ENCODE measurements at regions not wholly inside any gene's neighbourhood (a gene's known extent, or its start where the extent isn't known, plus 50 kb on each side); places are given as distances from the start of the nearest gene placed in this dataset.

- TF ChIP-seq, protein P1, sequence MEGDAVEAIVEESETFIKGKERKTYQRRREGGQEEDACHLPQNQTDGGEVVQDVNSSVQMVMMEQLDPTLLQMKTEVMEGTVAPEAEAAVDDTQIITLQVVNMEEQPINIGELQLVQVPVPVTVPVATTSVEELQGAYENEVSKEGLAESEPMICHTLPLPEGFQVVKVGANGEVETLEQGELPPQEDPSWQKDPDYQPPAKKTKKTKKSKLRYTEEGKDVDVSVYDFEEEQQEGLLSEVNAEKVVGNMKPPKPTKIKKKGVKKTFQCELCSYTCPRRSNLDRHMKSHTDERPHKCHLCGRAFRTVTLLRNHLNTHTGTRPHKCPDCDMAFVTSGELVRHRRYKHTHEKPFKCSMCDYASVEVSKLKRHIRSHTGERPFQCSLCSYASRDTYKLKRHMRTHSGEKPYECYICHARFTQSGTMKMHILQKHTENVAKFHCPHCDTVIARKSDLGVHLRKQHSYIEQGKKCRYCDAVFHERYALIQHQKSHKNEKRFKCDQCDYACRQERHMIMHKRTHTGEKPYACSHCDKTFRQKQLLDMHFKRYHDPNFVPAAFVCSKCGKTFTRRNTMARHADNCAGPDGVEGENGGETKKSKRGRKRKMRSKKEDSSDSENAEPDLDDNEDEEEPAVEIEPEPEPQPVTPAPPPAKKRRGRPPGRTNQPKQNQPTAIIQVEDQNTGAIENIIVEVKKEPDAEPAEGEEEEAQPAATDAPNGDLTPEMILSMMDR (conservative IDR thresholded peaks at IDR 0.05; ENCODE audit: low read depth, low read length) = no peak
- TF ChIP-seq EZH2 (IDR thresholded peaks at IDR 0.05; ENCODE audit: low read length, unreplicated experiment) = no peak
- no peak for TF ChIP-seq EZH2phosphoT487 (IDR thresholded peaks at IDR 0.05; ENCODE audit: borderline replicate concordance, low read length)
Measured at GRCh38 chr13:73520566-73521289, 461.9 kb downstream of the KLF5 start.

All from PC-3 (cell line).